OCI-LY7 (cell line): ENCODE measurements at regions not wholly inside any gene's neighbourhood (a gene's known extent, or its start where the extent isn't known, plus 50 kb on each side); places are given as distances from the start of the nearest gene placed in this dataset.

Source experiments
- EZH2phosphoT487 ChIP-seq: fragments of 200-600 bp; sonication (generic); IDR thresholded peaks from 2 replicates; pipeline ENCODE4 v1.6.1; 2018; ENCODE audit warnings: low read depth, borderline replicate concordance, mild to moderate bottlenecking, mixed run types, antibody characterized with exemption, low read length, moderate library complexity, mixed read lengths
- TF ChIP-seq, protein P1 (sequence below): fragments of 200-600 bp; sonication (generic); conservative IDR thresholded peaks from 2 replicates; pipeline ENCODE4 v1.5.1; 2014; ENCODE audit warnings: mild to moderate bottlenecking, antibody characterized with exemption, low read length, moderate library complexity, mixed read lengths

GRCh38 chr4:81990898-81991297 lies 382.9 kb downstream of the HNRNPD start:
- TF ChIP-seq, protein P1, sequence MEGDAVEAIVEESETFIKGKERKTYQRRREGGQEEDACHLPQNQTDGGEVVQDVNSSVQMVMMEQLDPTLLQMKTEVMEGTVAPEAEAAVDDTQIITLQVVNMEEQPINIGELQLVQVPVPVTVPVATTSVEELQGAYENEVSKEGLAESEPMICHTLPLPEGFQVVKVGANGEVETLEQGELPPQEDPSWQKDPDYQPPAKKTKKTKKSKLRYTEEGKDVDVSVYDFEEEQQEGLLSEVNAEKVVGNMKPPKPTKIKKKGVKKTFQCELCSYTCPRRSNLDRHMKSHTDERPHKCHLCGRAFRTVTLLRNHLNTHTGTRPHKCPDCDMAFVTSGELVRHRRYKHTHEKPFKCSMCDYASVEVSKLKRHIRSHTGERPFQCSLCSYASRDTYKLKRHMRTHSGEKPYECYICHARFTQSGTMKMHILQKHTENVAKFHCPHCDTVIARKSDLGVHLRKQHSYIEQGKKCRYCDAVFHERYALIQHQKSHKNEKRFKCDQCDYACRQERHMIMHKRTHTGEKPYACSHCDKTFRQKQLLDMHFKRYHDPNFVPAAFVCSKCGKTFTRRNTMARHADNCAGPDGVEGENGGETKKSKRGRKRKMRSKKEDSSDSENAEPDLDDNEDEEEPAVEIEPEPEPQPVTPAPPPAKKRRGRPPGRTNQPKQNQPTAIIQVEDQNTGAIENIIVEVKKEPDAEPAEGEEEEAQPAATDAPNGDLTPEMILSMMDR = no peak
- no peak for TF ChIP-seq EZH2phosphoT487
